HG03108 (cell line): ENCODE measurements at regions not wholly inside any gene's neighbourhood (a gene's known extent, or its start where the extent isn't known, plus 50 kb on each side); places are given as distances from the start of the nearest gene placed in this dataset.
"Not testable (repeated sequence)": the region's sequence is repeated elsewhere in the genome, so short reads cannot be mapped to it uniquely, and the experiment has no call there.

Source experiments
- ATAC-seq: cut with Tn5 transposase; IDR thresholded peaks from one replicate; pipeline ENCODE4 v1.9.1; 2021; ENCODE audit warnings: moderate library complexity; ENCODE audit not compliant: unreplicated experiment

- ATAC-seq, result no peak
These were observed 103.3 kb upstream of the GATB start for GRCh38 chr4:151864068-151864467.

- no peak for ATAC-seq
These were observed 102.0 kb upstream of the GATB start for GRCh38 chr4:151862766-151863165.

GRCh38 chr4:151860561-151861093 lies 99.8 kb upstream of the GATB start:
- no peak for ATAC-seq

- ATAC-seq, result no peak
These were observed 98.8 kb upstream of the GATB start for GRCh38 chr4:151859641-151860040.

GRCh38 chr4:151858356-151858755 lies 97.5 kb upstream of the GATB start:
- ATAC-seq, result no peak

GRCh38 chr4:151857368-151857767 lies 96.6 kb upstream of the GATB start:
- no peak for ATAC-seq

- no peak for ATAC-seq
These were observed 94.9 kb upstream of the GATB start for GRCh38 chr4:151855747-151856146.

- ATAC-seq, result no peak
These were observed 93.9 kb upstream of the GATB start for GRCh38 chr4:151854731-151855130.

GRCh38 chr4:151853034-151853433 lies 92.2 kb upstream of the GATB start:
- ATAC-seq, result no peak

- no peak for ATAC-seq
These were observed 91.4 kb upstream of the GATB start for GRCh38 chr4:151852202-151852601.

- ATAC-seq, result no peak
These were observed 90.5 kb upstream of the GATB start for GRCh38 chr4:151851354-151851753.

GRCh38 chr4:151850791-151851213 lies 90.0 kb upstream of the GATB start:
- ATAC-seq, result no peak

- not testable (repeated sequence) for ATAC-seq
These were observed 84.7 kb upstream of the GATB start for GRCh38 chr4:151845551-151845950.

GRCh38 chr4:151842430-151843079 lies 81.7 kb upstream of the GATB start:
- no peak for ATAC-seq

GRCh38 chr4:151841107-151841506 lies 80.3 kb upstream of the GATB start:
- no peak for ATAC-seq

- ATAC-seq, result no peak
These were observed 74.7 kb upstream of the GATB start for GRCh38 chr4:151835467-151835866.

GRCh38 chr4:151833174-151833573 lies 72.4 kb upstream of the GATB start:
- no peak for ATAC-seq

- no peak for ATAC-seq
These were observed 70.7 kb upstream of the GATB start for GRCh38 chr4:151831526-151831925.

GRCh38 chr4:151830168-151830567 lies 69.4 kb upstream of the GATB start:
- no peak for ATAC-seq

GRCh38 chr4:151829309-151829708 lies 68.5 kb upstream of the GATB start:
- ATAC-seq, result no peak

GRCh38 chr4:151824656-151825055 lies 63.8 kb upstream of the GATB start:
- ATAC-seq, result no peak

- ATAC-seq, result no peak
These were observed 61.5 kb upstream of the GATB start for GRCh38 chr4:151822331-151822730.

GRCh38 chr4:151820004-151820403 lies 59.2 kb upstream of the GATB start:
- no peak for ATAC-seq
